Inflammatory macrophage treated with lipopolysaccharide for 1 hour (primary cell): ENCODE measurements at regions not wholly inside any gene's neighbourhood (a gene's known extent, or its start where the extent isn't known, plus 50 kb on each side); places are given as distances from the start of the nearest gene placed in this dataset.
"Not testable (repeated sequence)": the region's sequence is repeated elsewhere in the genome, so short reads cannot be mapped to it uniquely, and the experiment has no call there.

Source experiments
- DNase-seq, 2 donors: peaks; one replicate each; pipeline ENCODE4 v3.0.0-alpha.2; 2020 to 2022

- DNase-seq = no peak
Observed at GRCh38 chr13:21917086-21918015, 246.5 kb downstream of the FGF9 start.

- not testable (repeated sequence) for DNase-seq
Observed at GRCh38 chr13:21920802-21921201, 249.9 kb downstream of the FGF9 start.

DNA sequence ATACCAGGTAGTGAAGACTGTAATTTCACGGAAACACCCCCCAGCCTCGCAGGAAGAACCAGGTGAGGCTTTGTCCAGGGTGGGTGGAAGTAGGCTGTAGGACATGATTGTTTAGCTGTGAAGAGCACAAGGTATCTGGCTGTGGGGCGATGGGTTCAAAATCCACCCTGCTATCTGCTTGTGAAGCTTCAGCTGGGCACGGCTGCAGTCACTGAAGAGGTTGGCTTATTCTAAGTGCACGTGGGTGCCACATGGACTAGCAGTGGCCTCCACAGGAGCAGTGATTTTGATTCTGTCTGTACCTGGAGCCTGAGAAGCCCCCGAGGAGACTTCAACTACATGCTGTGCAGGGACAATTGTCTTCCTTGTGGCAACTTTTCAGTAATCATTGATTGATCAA, 254.1 kb downstream of the FGF9 start:
- no peak for DNase-seq

DNA sequence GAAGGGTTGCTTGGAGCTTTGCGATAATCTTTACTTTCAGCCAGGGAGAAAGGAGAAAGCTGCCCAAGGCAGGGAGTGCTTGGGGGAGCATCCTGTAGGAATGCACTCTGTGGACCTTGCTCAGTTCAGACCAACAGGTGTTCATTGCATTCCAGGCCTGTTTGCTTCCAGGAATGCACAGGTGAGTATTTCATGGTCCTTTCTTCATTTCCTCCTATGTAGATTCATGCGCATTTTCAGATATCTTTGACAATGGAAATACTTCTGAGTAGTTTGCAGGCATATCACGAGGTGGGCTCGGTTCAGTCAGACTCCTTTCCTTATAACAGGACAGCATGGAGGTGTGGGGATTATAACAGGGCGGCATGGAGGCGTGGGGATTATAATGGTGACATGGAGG, 254.8 kb downstream of the FGF9 start:
- DNase-seq = no peak

- no peak for DNase-seq
Observed at GRCh38 chr13:21929400-21929799, 258.5 kb downstream of the FGF9 start.

- no peak for DNase-seq
Observed at GRCh38 chr13:21930536-21930935, 259.7 kb downstream of the FGF9 start.

- DNase-seq = no peak
Observed at GRCh38 chr13:21932578-21932977, 261.7 kb downstream of the FGF9 start.

GRCh38 chr13:21932996-21933395, 262.1 kb downstream of the FGF9 start:
- no peak for DNase-seq

DNA sequence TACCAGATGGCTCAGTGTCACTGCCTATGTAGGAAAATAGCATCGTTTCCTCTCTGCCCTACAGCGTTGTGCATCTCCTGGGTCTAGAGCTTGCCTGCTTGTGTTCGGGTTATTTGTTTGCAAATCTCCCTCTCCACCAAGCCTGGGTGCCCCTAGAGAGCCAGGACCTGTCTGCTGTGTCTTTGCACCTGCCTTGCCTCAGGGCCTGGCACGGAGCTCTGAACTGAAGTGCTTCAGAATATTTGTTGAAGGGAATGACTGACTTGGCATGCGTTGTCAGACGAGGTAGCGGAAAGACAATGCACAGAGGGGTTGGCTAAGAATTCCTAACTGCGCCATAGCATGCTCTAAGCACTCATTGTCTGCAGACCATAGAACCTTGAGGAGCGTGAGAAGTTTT, 263.4 kb downstream of the FGF9 start:
- no peak for DNase-seq

DNA sequence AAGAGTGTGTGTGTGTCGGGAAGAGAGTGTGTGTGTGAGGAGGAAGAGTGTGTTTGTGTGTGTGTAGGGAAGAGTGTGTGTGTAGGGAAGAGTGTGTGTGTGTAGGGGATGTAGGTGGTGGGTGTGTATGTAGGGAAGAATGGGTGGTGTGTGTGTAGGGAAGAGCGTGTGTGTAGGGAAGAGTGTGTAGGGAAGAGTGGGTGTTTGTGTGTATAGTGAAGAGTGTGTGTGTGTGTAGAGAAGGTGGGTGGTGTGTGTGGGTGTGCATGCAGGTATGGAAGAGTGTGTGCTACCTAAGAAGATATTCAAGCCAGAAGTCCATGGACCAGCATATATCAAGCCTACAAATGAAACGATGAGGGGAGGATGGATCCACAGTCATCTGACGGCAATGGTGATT, 265.8 kb downstream of the FGF9 start:
- DNase-seq = no peak

- no peak for DNase-seq
Observed at GRCh38 chr13:21938168-21938567, 267.3 kb downstream of the FGF9 start.

GRCh38 chr13:21938636-21939035, 267.8 kb downstream of the FGF9 start:
- DNase-seq = no peak

GRCh38 chr13:21942061-21942460, 271.2 kb downstream of the FGF9 start:
- DNase-seq = no peak

GRCh38 chr13:21944610-21945009, 273.7 kb downstream of the FGF9 start:
- no peak for DNase-seq

- no peak for DNase-seq
Observed at GRCh38 chr13:21945195-21945594, 274.3 kb downstream of the FGF9 start.

DNA sequence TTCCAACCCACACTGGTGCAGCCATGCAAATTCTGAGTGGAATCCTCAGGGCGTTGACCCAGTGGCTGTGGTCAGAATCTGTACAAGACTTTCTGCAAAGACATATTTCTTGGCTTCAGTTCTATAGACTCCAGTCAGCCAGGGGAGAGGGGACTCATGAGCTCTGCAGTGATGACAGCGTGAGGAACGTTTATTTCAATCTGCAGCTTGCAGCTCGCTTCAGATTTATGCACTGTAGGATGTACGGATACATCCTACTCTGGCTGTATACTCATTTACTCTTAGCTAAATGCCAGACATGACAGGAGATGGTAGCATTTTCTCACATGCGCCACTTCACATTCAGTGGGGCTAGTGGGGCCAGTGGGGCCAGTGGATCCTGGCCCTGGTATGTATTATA, 276.1 kb downstream of the FGF9 start:
- DNase-seq = no peak

GRCh38 chr13:21948769-21949474, 278.0 kb downstream of the FGF9 start:
- DNase-seq = no peak

- no peak for DNase-seq
Observed at GRCh38 chr13:21949818-21950429, 279.1 kb downstream of the FGF9 start.

GRCh38 chr13:21956666-21957065, 285.8 kb downstream of the FGF9 start:
- DNase-seq = no peak

DNA sequence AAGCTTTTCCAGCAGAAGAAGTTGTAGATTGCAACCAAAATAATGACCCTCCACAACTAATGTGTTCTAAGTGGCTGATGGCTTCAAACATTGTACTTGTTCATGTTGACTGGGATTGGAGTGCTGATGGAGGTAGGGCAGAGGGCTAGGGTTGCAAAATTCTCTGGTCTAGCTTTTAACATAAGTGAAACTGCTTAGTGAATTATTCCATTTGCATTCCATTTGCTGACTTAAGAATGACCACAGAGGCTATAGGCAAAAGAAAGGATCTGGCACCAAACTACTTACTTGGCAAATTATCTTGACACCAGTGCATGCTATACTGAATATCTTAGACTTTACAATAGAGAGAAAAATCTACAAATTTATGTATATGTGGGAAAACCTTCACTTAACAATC, 287.0 kb downstream of the FGF9 start:
- DNase-seq = no peak

- no peak for DNase-seq
Observed at GRCh38 chr13:21960108-21960507, 289.2 kb downstream of the FGF9 start.

- no peak for DNase-seq
Observed at GRCh38 chr13:21964686-21965085, 293.8 kb downstream of the FGF9 start.

DNA sequence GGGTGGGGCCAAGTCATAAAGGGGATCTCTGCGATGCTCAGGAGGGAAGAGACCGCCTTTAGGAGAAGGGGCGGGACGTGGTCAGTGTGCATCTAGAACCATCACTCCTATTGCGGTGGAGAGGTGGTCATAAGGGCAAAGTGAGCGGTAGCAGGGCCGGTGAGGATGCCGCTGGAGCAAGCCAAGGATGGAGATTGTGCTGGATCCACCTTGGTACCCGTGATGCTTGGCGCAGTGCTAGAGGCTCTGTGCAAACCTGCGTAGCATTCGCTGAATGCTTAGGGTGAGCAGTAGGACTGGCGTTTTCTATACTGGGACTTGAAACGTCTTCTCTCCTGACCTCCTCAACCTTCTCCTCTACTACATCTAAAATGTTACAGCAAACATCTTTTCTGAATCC, 294.2 kb downstream of the FGF9 start:
- DNase-seq = no peak

GRCh38 chr13:21966014-21966413, 295.1 kb downstream of the FGF9 start:
- DNase-seq = no peak
